Thoracic aorta (tissue), 2 donors: ENCODE measurements at regions not wholly inside any gene's neighbourhood (a gene's known extent, or its start where the extent isn't known, plus 50 kb on each side); places are given as distances from the start of the nearest gene placed in this dataset.

ENCODE experiments used
- ATAC-seq: fragments of 150-250 bp; one replicate; pipeline ENCODE4 v1.8.0; 2017; ENCODE audit warnings: low read depth; ENCODE audit not compliant: insufficient number of reproducible peaks, low FRiP score
- DNase-seq: peaks from one replicate; pipeline ENCODE4 v3.0.0-alpha.2; 2020; ENCODE audit warnings: low spot score
- H3K27ac ChIP-seq, 2 donors: fragments of 200-600 bp; sonication (generic); 1 replicate in 1 of 2; 2 replicates in 1 of 2; pipeline ENCODE4 v1.5.1; 2016; ENCODE audit warnings: mild to moderate bottlenecking in 2 of 2, moderate library complexity in 2 of 2
- H3K27me3 ChIP-seq: fragments of 200-600 bp; sonication (generic); replicated peaks from 2 replicates; pipeline ENCODE4 v1.6.0; 2016; ENCODE audit warnings: mild to moderate bottlenecking; ENCODE audit not compliant: insufficient read depth
- H3K36me3 ChIP-seq: fragments of 200-600 bp; sonication (generic); one replicate; pipeline ENCODE4 v1.5.1; 2016
- H3K4me1 ChIP-seq, 2 donors: fragments of 200-600 bp; sonication (generic); 1 replicate in 1 of 2; 2 replicates in 1 of 2; pipeline versions ENCODE4 v1.5.1 to v1.6.0; 2016; ENCODE audit warnings: low read depth in 2 of 2, mild to moderate bottlenecking in 1 of 2; ENCODE audit not compliant: control insufficient read depth in 1 of 2
- H3K4me3 ChIP-seq: fragments of 200-600 bp; sonication (generic); 2 replicates; pipeline ENCODE4 v1.5.1; 2016; ENCODE audit warnings: mild to moderate bottlenecking
- H3K9me3 ChIP-seq: fragments of 200-600 bp; sonication (generic); 2 replicates; pipeline ENCODE4 v1.5.1; 2016
- CTCF ChIP-seq: fragments of 200-600 bp; sonication (generic); IDR thresholded peaks from one replicate; pipeline ENCODE4 v1.5.1; 2019; ENCODE audit warnings: antibody characterized with exemption

- no peaks in the 10 kb centered on the region for H3K36me3 ChIP-seq
- peaks cover 18 to 58% of the 10 kb centered on the region in 2 donors for H3K4me1 ChIP-seq
- H3K27ac ChIP-seq = peak overlapping the region in 1 of 2 donors; percentile 31
- no peak for DNase-seq
- no peaks in the 10 kb centered on the region for H3K9me3 ChIP-seq
- no peak for TF ChIP-seq CTCF
- no peak overlapping the region for H3K4me3 ChIP-seq
- no peak for ATAC-seq
- H3K27me3 ChIP-seq = no peaks in the 10 kb centered on the region
Measured at GRCh38 chr4:30879855-30880598, 159.9 kb downstream of the PCDH7 start.

- H3K9me3 ChIP-seq = no peaks in the 10 kb centered on the region
- no peak for TF ChIP-seq CTCF
- ATAC-seq (no peak), DNase-seq (no peak)
- no peaks in the 10 kb centered on the region for H3K27me3 ChIP-seq
- H3K4me1 ChIP-seq = peaks cover 18 to 48% of the 10 kb centered on the region in 2 donors
- no peaks in the 10 kb centered on the region for H3K36me3 ChIP-seq
- H3K27ac ChIP-seq = no peak overlapping the region
- no peak overlapping the region for H3K4me3 ChIP-seq
Measured at GRCh38 chr4:30881985-30882384, 161.8 kb downstream of the PCDH7 start.

GRCh38 chr4:30882443-30882842, 162.3 kb downstream of the PCDH7 start:
- Histone ChIP-seq H3K27ac (no peak overlapping the region), H3K4me1 (peaks cover 18 to 43% of the 10 kb centered on the region in 2 donors), H3K27me3 (no peaks in the 10 kb centered on the region), H3K4me3 (no peak overlapping the region), H3K9me3 (no peaks in the 10 kb centered on the region), H3K36me3 (no peaks in the 10 kb centered on the region)
- no peak for TF ChIP-seq CTCF
- ATAC-seq (no peak), DNase-seq (no peak)

GRCh38 chr4:30882995-30883675, 163.0 kb downstream of the PCDH7 start:
- H3K9me3 ChIP-seq = no peaks in the 10 kb centered on the region
- no peak for ATAC-seq

More at GRCh38 chr4:30882995-30883675, 163.0 kb downstream of the PCDH7 start:
- H3K27me3 ChIP-seq = no peaks in the 10 kb centered on the region
- no peak overlapping the region for H3K4me3 ChIP-seq
- no peaks in the 10 kb centered on the region for H3K36me3 ChIP-seq
- peak overlapping the region in 1 of 2 donors; percentile 18 for H3K27ac ChIP-seq
- TF ChIP-seq CTCF = no peak
- DNase-seq = no peak
- peaks cover 15 to 36% of the 10 kb centered on the region in 2 donors for H3K4me1 ChIP-seq
